ENCODE measurements at regions not wholly inside any gene's neighbourhood (a gene's known extent, or its start where the extent isn't known, plus 50 kb on each side); places are given as distances from the start of the nearest gene placed in this dataset.
"Not testable (repeated sequence)": the region's sequence is repeated elsewhere in the genome, so short reads cannot be mapped to it uniquely, and the experiment has no call there.

GRCh38 chr13:69069554-69070133 lies 1038.0 kb upstream of the ATXN8OS start:
- Histone ChIP-seq H3K4me3 (ENCODE audit: low read length) (no peak overlapping the region), H3K27me3 (ENCODE audit: insufficient read depth, low read length) (no peaks in the 10 kb centered on the region), H3K36me3 (ENCODE audit: insufficient read depth, low read length) (no peaks in the 10 kb centered on the region), H3K9me3 (ENCODE audit: low read length) (no peaks in the 10 kb centered on the region), H3K4me1 (ENCODE audit: insufficient read depth, low read length) (peaks cover 4% of the 10 kb centered on the region), H2AFZ (ENCODE audit: low read depth, low read length) (no peak overlapping the region)

- Histone ChIP-seq H3K36me3 (ENCODE audit: insufficient read depth, low read length) (no peaks in the 10 kb centered on the region), H3K4me3 (ENCODE audit: low read length) (no peak overlapping the region), H2AFZ (ENCODE audit: low read depth, low read length) (no peak overlapping the region), H3K27me3 (ENCODE audit: insufficient read depth, low read length) (no peaks in the 10 kb centered on the region), H3K9me3 (ENCODE audit: low read length) (no peaks in the 10 kb centered on the region), H3K4me1 (ENCODE audit: insufficient read depth, low read length) (no peaks in the 10 kb centered on the region)
Measured at GRCh38 chr13:69050696-69051095, 1056.9 kb upstream of the ATXN8OS start.

GRCh38 chr13:69044629-69045028 lies 1063.0 kb upstream of the ATXN8OS start:
- Histone ChIP-seq H3K36me3 (ENCODE audit: insufficient read depth, low read length) (no peaks in the 10 kb centered on the region), H3K4me3 (ENCODE audit: low read length) (no peak overlapping the region), H3K4me1 (ENCODE audit: insufficient read depth, low read length) (no peaks in the 10 kb centered on the region), H2AFZ (ENCODE audit: low read depth, low read length) (no peak overlapping the region), H3K27me3 (ENCODE audit: insufficient read depth, low read length) (no peaks in the 10 kb centered on the region), H3K9me3 (ENCODE audit: low read length) (no peaks in the 10 kb centered on the region)

- Histone ChIP-seq H3K36me3 (ENCODE audit: insufficient read depth, low read length) (no peaks in the 10 kb centered on the region), H3K27me3 (ENCODE audit: insufficient read depth, low read length) (no peaks in the 10 kb centered on the region), H3K4me1 (ENCODE audit: insufficient read depth, low read length) (no peaks in the 10 kb centered on the region), H2AFZ (ENCODE audit: low read depth, low read length) (no peak overlapping the region), H3K9me3 (ENCODE audit: low read length) (no peaks in the 10 kb centered on the region), H3K4me3 (ENCODE audit: low read length) (no peak overlapping the region)
Measured at GRCh38 chr13:69040898-69041297, 1066.7 kb upstream of the ATXN8OS start.

- H3K4me3 ChIP-seq (ENCODE audit: low read length) = no peak overlapping the region
- H3K27me3 ChIP-seq (ENCODE audit: insufficient read depth, low read length) = no peaks in the 10 kb centered on the region
- H3K9me3 ChIP-seq (ENCODE audit: low read length) = no peaks in the 10 kb centered on the region
- no peaks in the 10 kb centered on the region for H3K36me3 ChIP-seq (ENCODE audit: insufficient read depth, low read length)
- no peaks in the 10 kb centered on the region for H3K4me1 ChIP-seq (ENCODE audit: insufficient read depth, low read length)
- no peak overlapping the region for H2AFZ ChIP-seq (ENCODE audit: low read depth, low read length)
Measured at GRCh38 chr13:69035771-69036170, 1071.9 kb upstream of the ATXN8OS start.

- no peak overlapping the region for H2AFZ ChIP-seq (ENCODE audit: low read depth, low read length)
- no peaks in the 10 kb centered on the region for H3K36me3 ChIP-seq (ENCODE audit: insufficient read depth, low read length)
- H3K9me3 ChIP-seq (ENCODE audit: low read length) = no peaks in the 10 kb centered on the region
- no peaks in the 10 kb centered on the region for H3K4me1 ChIP-seq (ENCODE audit: insufficient read depth, low read length)
- H3K27me3 ChIP-seq (ENCODE audit: insufficient read depth, low read length) = no peaks in the 10 kb centered on the region
- H3K4me3 ChIP-seq (ENCODE audit: low read length) = no peak overlapping the region
Measured at GRCh38 chr13:69028936-69029335, 1078.7 kb upstream of the ATXN8OS start.

- Histone ChIP-seq H2AFZ (ENCODE audit: low read depth, low read length) (no peak overlapping the region), H3K36me3 (ENCODE audit: insufficient read depth, low read length) (no peaks in the 10 kb centered on the region), H3K4me1 (ENCODE audit: insufficient read depth, low read length) (no peaks in the 10 kb centered on the region), H3K9me3 (ENCODE audit: low read length) (no peaks in the 10 kb centered on the region), H3K27me3 (ENCODE audit: insufficient read depth, low read length) (no peaks in the 10 kb centered on the region), H3K4me3 (ENCODE audit: low read length) (no peak overlapping the region)
Measured at GRCh38 chr13:69020120-69020519, 1087.5 kb upstream of the ATXN8OS start.

- H3K4me1 ChIP-seq (ENCODE audit: insufficient read depth, low read length); H3K36me3 ChIP-seq (ENCODE audit: insufficient read depth, low read length); H2AFZ ChIP-seq (ENCODE audit: low read depth, low read length); H3K9me3 ChIP-seq (ENCODE audit: low read length); H3K4me3 ChIP-seq (ENCODE audit: low read length); H3K27me3 ChIP-seq (ENCODE audit: insufficient read depth, low read length): not testable (repeated sequence)
Measured at GRCh38 chr13:69018173-69018572, 1089.5 kb upstream of the ATXN8OS start.

GRCh38 chr13:69010789-69011188 lies 1096.8 kb upstream of the ATXN8OS start:
- Histone ChIP-seq H3K36me3 (ENCODE audit: insufficient read depth, low read length) (no peaks in the 10 kb centered on the region), H3K4me1 (ENCODE audit: insufficient read depth, low read length) (no peaks in the 10 kb centered on the region), H3K4me3 (ENCODE audit: low read length) (no peak overlapping the region), H3K9me3 (ENCODE audit: low read length) (no peaks in the 10 kb centered on the region), H3K27me3 (ENCODE audit: insufficient read depth, low read length) (no peaks in the 10 kb centered on the region), H2AFZ (ENCODE audit: low read depth, low read length) (peak overlapping the region; percentile 28)

GRCh38 chr13:69008499-69008898 lies 1099.1 kb upstream of the ATXN8OS start:
- H3K4me3 ChIP-seq (ENCODE audit: low read length) = no peak overlapping the region
- no peaks in the 10 kb centered on the region for H3K36me3 ChIP-seq (ENCODE audit: insufficient read depth, low read length)
- no peak overlapping the region for H2AFZ ChIP-seq (ENCODE audit: low read depth, low read length)
- no peaks in the 10 kb centered on the region for H3K9me3 ChIP-seq (ENCODE audit: low read length)
- no peaks in the 10 kb centered on the region for H3K27me3 ChIP-seq (ENCODE audit: insufficient read depth, low read length)
- no peaks in the 10 kb centered on the region for H3K4me1 ChIP-seq (ENCODE audit: insufficient read depth, low read length)

GRCh38 chr13:68998056-68998455 lies 1109.6 kb upstream of the ATXN8OS start:
- Histone ChIP-seq H2AFZ (ENCODE audit: low read depth, low read length) (no peak overlapping the region), H3K4me3 (ENCODE audit: low read length) (no peak overlapping the region), H3K9me3 (ENCODE audit: low read length) (no peaks in the 10 kb centered on the region), H3K36me3 (ENCODE audit: insufficient read depth, low read length) (no peaks in the 10 kb centered on the region), H3K4me1 (ENCODE audit: insufficient read depth, low read length) (peaks cover 9% of the 10 kb centered on the region), H3K27me3 (ENCODE audit: insufficient read depth, low read length) (no peaks in the 10 kb centered on the region)

GRCh38 chr13:68996668-68997025 lies 1111.0 kb upstream of the ATXN8OS start:
- no peaks in the 10 kb centered on the region for H3K36me3 ChIP-seq (ENCODE audit: insufficient read depth, low read length)

GRCh38 chr13:68995972-68996667 lies 1111.5 kb upstream of the ATXN8OS start:
- Histone ChIP-seq H3K9me3 (ENCODE audit: low read length) (no peaks in the 10 kb centered on the region), H3K4me3 (ENCODE audit: low read length) (no peak overlapping the region), H2AFZ (ENCODE audit: low read depth, low read length) (peak overlapping the region; percentile 10), H3K4me1 (ENCODE audit: insufficient read depth, low read length) (peaks cover 9% of the 10 kb centered on the region), H3K36me3 (ENCODE audit: insufficient read depth, low read length) (no peaks in the 10 kb centered on the region), H3K27me3 (ENCODE audit: insufficient read depth, low read length) (no peaks in the 10 kb centered on the region)

More at GRCh38 chr13:68996668-68997025, 1111.0 kb upstream of the ATXN8OS start:
- Histone ChIP-seq H3K9me3 (ENCODE audit: low read length) (no peaks in the 10 kb centered on the region), H3K27me3 (ENCODE audit: insufficient read depth, low read length) (no peaks in the 10 kb centered on the region), H3K4me1 (ENCODE audit: insufficient read depth, low read length) (peaks cover 9% of the 10 kb centered on the region), H3K4me3 (ENCODE audit: low read length) (no peak overlapping the region), H2AFZ (ENCODE audit: low read depth, low read length) (peak overlapping the region; percentile 10)

- no peaks in the 10 kb centered on the region for H3K9me3 ChIP-seq (ENCODE audit: low read length)
- H3K4me1 ChIP-seq (ENCODE audit: insufficient read depth, low read length) = peaks cover 9% of the 10 kb centered on the region
- no peak overlapping the region for H3K4me3 ChIP-seq (ENCODE audit: low read length)
- H3K27me3 ChIP-seq (ENCODE audit: insufficient read depth, low read length) = no peaks in the 10 kb centered on the region
- H3K36me3 ChIP-seq (ENCODE audit: insufficient read depth, low read length) = no peaks in the 10 kb centered on the region
- no peak overlapping the region for H2AFZ ChIP-seq (ENCODE audit: low read depth, low read length)
Measured at GRCh38 chr13:68993154-68993553, 1114.5 kb upstream of the ATXN8OS start.

All from neuron (in vitro differentiated cells).